ENCODE measurements at regions not wholly inside any gene's neighbourhood (a gene's known extent, or its start where the extent isn't known, plus 50 kb on each side); places are given as distances from the start of the nearest gene placed in this dataset.
"Not testable (repeated sequence)": the region's sequence is repeated elsewhere in the genome, so short reads cannot be mapped to it uniquely, and the experiment has no call there.

DNA sequence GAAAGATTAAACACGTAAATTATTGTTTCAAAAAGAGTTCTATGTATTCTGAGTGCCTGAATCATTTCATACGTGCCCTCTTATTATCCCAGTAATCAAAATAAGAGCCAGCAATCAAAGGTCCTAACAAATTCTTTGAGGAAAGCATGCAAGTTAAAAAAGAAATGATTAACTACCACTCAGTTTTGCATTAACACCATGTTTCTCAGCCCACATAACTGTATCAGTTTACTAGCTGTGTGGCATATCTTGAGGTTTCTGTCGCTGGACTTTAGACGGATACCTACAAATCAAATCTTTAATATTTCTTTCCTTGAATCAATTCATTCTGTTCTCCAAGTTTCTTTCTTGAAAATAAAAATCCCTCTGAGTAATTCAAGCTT is 668.9 kb upstream of the CHAC2 start:
- no peak for DNase-seq

DNA sequence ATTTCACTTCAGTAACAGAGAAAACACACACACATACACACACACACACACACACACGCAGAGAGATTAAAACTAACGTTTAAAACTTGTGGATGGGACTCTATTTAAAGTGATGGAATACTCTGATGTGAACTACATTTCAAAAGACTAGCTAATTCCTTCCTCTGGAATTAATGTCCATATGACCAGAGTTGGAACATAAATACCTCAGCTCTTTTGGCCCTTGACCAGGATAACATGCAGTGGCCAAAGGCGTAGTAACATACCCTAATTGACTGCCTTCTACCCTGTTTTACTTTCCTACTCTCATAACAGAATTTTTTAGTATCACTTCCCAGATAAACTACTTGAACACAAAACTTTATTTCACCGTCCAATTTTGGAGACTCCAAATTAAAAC is 671.3 kb upstream of the CHAC2 start:
- no peak for DNase-seq

DNA sequence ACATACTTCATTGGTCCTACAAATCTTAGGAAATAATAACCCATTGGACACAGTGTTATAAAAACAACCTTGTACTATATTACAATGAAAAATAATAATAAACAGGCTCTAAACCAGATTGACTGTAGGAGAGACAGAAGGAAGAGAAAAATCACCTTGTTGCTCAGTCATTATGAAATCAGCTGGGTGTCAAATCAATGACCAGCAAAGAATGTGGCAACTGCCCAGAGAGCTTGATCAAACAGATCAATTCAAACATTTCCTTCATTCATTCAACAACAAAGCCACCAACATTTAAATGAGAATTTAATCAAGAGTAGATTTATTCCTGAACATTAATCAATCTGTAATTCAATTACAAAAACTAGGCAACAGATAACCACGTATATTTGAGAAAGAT is 671.9 kb upstream of the CHAC2 start:
- DNase-seq = no peak

DNA sequence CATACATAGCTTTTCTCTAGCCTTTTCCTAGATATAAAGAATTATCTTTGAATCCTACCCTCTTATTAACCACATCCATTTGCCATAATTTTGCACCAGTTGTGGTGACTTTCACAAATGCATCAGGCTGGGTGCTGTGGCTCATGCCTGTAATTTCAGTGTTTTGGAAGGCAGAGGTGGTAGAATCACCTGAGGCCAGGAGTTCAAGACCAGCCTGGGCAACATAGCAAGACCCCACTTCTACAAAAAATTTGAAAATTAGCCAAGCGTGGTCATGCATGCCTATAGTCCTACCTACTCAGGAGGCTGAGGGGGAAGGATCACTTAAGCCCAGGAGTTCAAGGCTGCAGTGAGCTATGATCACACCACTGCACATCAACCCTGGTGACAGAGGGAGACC is 672.4 kb upstream of the CHAC2 start:
- DNase-seq = no peak

DNA sequence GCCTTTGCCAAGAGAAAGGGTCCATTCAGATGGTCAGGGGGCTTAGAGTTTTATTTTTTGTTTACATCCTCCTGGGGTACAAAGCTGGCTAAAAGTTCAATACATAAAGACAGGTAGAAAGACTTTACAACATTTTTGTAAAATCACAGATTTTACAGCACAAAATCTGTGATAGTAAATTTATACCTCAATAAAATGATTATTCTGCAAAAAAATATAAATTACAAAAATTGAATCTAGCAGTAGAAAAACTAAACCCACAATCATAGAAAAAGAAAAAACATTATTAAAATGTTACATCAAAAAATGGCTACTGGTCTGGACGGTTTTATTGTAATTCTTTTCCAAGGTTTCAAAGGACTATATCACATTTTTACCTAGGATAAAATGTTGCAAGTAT is 674.2 kb upstream of the CHAC2 start:
- DNase-seq = no peak

DNA sequence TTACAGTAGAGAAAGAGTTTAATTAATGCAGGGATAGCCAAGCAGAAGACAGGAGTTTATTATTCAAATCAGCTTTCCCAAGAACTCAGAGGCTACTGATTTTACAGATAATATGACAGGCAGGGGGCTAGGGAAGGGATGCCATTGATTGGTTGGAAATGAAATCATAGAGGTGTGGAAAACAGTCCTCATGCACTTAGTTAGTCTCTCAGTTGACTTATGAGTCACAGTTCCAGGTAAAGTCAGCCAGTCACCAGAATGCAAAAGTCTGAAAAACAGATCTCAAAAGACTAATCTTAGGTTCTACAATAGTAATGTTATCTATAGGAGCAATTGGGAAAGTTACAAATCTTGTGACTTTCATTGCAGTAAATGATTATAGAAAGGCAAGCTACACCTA is 676.4 kb upstream of the CHAC2 start:
- no peak for DNase-seq

DNA sequence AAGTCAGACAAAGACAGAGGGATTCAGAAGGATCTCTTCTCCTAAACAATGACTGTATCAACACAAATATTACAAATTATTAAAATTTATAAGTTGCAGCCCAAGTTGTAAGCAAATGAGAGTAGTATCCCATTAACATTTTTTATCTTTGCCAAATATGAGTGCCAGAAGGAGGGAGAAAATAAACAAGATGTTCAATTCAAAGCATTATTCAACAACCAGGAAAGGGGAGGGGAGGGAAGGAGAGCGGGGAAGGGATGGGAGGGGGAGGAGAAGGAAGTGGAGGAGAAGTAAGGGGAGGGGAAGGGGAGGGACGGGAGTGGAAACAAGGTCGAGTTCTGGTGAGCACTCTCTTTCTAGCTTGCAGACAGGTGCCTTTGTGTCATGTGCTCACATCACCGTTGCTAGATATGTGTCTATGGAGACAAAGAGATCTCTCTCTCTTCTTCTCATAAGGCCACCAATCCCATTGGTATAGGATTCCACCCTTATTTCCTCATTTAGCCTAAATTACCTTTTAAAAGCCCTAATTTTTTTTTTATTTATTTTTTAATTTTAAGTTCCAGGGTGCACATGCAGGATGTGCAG is 679.6 kb upstream of the CHAC2 start:
- no peak for DNase-seq

DNA sequence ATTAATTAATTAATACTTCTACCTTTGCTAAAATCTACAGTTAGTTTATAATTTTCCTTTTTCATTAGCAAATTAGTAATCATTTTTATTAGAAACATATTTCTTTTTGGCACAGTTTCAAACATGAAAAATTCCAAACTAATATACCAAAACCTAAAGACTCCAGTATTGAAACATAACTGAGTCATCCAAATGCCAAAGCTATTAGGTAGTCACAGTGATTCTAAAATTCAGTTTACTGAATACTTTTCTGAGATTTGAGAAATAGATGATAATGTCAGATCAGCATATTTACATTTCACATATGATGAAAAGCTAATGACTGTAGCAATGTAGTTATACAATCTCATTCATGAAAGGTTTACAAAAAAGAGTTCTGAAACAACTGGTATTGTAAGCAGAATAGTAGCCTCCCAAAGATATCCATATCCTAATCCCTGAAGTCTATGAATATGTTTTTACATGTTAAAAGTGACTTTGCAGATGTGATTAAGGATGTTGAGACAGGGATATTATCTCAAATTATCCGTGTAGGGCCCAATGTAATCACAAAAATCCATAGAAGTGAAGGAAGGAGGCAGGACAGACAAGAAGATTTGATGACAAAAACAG is 680.2 kb upstream of the CHAC2 start:
- DNase-seq = no peak

DNA sequence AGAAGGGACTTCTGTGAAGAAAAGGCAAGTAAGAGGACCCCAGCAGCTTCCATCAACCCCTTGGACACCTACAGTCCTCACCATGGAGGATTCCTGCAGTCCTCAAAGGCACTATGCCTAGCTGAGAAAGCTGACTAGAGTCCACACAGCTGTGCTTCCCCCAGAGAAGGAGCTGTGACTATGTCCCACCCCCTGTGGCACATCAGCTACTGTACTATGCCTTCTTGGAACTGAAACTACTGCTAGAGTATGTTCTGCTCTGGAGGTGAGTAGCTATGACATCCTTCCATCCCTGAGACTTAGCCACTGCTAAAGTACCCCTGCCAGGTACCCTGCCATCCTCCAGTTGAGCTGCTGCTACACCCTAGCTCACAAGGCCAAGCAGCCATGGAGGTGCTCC is 690.2 kb upstream of the CHAC2 start:
- no peak for DNase-seq

DNA sequence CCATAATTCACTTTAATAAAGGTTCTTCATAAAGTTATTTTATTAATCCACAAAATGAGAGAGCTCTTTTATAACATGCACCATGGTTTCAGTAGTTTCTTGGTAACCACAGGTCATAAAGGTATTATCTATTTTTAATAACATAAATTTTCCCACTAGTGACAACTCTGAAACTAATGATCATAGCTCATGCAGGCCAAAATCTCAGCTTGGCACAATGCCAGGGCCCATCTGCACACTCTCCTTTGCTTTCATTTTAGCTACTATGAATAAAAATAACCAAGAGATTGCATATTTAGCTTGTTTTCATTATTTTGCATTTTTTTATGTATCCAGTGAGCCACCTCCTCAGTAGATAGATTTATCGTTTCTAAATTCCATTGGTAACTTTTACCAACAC is 691.8 kb upstream of the CHAC2 start:
- no peak for DNase-seq

DNA sequence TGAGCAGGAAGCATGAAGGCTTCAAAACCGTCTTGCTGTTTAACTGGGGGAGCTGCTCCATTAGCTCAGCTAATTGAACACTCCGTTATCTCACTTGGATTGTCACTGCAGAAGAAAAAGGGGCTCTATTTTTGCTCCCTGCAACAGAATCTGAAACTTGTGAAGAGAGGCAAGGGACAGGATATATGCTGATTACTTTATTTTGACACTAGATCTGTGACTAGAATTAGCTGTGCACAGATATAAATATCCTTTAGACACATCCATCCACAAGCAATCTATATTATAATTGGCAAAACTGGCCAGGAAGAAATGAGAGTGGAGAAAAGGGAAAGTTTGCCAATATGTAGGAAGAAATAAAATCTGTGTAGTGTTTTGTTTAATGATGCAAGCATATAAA is 700.1 kb upstream of the CHAC2 start:
- no peak for DNase-seq

DNA sequence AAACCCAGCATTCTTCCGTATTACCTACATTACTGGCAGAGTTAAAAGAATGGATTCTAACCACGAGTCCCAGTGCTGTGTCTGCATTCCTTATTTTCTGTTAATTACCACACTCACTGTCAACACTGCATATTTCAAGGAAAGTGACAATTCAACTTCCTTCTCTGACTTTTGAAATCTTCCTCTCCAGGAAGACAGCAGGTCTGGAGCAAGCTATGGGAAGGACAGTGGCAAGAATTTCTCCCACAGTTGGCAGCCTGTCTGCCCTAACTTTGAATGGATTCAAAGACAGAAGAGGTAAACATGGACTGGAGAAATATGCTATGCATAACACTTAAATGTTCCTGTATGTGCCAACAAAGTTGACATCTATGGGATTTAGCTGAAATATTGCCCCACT is 700.5 kb upstream of the CHAC2 start:
- no peak for DNase-seq

DNA sequence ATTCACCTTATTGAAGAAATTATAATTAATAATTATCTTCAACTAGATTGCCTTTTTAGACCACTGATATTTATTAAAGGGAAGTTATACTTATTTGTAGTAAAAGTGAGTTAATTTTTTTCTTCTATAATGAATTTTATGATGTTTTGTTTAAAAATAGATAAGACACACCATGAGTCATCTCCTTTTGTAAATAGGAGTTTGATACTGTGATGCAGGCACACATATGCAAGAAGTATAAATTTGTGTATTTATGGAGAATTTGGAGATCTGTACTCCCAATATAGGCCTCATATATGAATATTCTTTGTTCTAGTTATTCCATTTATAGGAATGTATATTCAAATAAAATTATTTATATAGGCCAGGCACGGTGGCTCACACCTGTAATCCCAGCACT is 703.5 kb upstream of the CHAC2 start:
- no peak for DNase-seq

DNA sequence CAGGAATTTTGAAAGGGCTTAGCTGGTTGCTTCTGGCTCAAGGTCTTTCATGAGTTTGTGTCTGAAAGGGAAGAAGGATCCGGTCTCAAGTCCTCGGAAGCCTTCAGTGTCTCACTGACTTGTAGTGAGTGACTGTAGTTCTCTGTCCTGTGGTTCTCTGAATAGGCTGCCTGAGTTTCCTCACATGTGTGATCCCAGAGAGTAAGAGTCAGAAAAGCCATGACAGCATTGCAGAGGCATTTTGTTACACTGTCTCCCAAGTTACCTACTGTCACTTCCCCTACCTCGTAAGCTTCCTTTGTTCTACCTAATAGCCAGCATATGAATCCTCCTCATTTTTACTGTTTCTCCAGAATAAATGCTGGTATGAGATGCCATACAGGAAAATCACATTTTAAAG is 709.1 kb upstream of the CHAC2 start:
- DNase-seq = no peak

DNA sequence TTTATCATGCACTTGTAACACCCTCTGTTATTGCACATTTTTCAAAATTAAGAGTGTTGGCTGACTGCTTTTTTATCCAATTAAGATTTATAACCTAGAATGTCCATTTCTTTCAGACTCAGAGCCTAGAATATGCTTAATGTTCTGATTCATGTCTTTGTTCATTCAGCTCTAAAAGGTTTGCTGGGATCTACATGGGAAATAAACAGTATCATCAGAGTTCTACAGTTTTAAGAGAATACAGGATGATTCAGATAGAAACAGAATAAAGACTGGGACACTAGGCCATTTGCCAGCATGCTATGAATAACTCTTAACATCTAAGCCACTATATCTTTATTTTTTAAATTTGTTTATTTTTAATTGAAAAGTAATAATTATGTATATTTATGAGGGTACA is 713.7 kb upstream of the CHAC2 start:
- no peak for DNase-seq

DNA sequence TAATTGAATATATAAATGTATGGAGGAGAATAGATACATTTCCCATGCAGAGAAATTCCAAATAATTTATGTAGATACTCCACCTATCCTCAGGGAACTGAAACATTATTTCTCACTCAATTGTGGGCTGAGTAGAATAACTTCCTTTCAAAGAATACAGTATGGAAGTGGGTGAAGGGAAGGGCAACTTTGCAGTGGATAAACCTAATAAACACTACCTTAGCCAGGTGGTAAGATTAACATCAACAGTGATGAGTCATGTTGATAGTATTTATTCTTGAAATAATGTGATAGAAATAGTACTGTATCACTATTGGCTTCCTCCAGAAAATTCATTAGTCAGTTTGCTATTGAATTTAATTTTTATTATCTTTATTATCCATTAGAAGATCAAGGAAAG is 716.4 kb upstream of the CHAC2 start:
- DNase-seq = no peak

DNA sequence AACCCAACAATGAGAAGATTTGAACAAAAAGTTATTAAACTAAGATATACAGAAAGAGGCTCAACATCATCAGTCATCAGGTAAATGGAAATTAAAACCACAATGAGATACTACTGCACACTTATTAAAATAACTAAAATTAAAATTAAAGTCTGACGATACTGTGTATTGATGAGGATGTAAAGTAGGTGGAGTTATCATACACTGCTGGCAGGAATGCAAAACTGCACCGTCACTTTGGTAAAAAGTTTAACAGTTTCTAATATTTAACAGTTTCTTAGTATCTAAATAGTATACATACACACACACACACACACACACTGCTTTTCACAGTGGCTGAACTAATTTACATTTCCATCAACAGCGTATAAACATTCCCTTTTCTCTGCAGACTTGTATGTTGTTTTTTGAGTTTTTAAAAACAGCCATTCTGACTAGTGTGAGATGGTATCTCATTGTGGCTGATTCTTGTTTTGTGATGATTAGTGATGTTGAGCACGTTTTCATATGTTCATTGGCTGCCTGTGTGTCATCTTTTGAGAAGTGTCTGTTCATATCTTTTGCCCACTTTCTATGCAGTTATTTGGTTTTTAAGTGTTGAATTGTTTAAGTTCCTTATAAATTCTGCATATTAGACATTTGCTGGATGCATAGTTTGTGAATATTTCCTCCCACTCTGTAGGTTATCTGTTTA is 726.9 kb upstream of the CHAC2 start:
- no peak for DNase-seq

DNA sequence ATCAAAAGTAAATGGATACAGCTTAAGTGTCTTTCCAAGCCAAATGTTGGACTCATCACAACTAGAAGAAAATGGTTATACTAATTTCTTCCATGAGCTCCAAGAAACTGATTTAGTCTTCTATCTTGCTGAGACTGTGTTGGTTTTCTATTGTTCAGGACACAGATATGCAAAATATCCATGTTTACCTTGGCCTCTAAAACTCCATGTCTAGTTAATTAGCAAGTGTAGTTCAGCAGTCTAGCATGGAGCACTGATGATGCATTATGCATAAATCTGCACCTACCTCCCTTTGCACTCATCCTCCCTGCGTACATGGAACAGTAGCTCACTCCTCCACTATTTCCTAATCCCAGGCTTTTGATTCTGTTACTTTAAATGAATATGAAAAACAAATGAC is 731.4 kb upstream of the CHAC2 start:
- DNase-seq = no peak

DNA sequence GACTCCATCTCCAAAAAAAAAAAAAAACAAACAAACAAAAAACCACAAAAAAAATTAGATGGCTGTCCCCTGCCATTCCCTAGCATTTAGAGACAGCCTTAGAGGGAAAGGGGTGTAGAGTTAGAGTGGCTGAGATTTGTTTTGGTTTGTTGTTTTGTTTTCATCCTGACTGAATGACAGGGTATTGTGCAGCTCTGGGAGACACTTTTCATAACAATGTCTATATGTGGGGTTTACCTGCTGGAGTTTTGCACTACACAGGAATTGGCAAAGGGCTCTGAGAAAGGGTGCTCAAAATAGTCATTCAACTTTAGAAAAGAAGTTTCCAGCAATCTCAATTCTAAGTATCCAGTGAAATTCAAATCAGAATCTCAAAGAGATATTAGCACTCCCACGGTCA is 732.5 kb upstream of the CHAC2 start:
- no peak for DNase-seq

DNA sequence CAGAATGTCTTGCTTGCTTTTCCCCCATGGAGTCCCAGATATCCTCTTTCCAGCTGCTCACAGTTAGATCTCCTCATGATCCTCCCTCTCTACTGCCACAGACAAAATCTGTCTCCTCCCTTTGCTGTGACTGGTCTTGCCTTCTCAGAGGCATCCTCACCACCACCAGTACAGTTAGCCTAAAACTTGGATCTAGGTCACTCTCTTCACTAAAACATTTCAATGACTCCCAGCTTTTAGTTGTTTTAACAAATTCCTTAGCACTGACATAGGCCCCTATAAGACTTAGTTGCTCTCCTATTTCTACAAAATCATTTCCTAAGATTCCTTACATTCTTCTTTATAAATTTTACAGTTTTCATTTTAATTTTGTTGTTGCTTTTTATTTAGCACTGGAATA is 734.2 kb upstream of the CHAC2 start:
- no peak for DNase-seq

DNA sequence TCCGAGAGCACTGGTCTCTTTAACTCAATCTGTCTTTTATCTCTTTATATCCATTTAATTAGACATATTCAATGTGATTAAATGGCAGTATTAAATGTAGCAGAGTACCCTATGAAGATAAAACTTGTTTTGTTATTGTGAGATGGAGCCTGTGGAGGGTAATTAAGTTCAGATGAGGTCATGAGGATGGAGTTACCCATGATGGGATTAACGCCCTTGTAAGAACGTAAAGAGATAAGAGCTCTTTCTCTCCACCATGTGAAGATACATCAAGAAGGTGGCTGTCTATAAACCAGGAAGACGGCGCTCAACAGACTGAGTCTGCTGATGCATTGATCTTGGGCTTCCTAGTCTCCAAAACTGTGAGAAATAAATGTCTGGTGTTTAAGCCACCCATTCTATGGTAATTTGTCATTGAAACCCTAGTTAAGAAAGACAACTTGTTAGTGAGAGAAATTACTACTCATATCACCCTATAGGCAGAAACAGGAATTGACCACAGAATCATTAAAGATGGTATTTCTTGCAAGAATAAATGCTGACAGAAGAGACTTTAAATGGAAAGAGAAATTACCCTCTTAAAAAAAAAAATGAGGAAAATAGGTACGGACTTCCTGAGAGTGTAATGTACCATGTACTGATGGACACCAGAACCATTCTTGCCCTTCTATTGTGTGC is 738.7 kb upstream of the CHAC2 start:
- no peak for DNase-seq

DNA sequence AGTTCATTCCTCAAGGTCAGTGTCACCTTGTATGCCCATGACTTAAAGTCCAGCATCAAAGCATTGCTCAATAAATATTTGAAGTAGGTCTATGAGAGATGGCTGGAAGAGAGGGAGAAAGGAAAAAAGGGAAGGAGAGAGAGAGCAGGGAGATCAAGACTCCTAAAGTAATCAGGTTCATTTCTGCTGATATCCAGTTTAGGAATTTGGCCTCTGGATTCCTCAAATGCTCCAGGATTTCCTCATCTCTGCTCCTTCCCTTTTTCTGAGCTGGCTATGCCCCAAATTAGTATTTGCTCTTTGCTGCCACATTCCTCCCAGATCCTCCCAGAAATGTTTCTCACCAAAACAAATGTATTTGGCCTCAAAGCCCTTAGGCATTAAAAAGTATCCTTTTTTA is 739.4 kb upstream of the CHAC2 start:
- no peak for DNase-seq

DNA sequence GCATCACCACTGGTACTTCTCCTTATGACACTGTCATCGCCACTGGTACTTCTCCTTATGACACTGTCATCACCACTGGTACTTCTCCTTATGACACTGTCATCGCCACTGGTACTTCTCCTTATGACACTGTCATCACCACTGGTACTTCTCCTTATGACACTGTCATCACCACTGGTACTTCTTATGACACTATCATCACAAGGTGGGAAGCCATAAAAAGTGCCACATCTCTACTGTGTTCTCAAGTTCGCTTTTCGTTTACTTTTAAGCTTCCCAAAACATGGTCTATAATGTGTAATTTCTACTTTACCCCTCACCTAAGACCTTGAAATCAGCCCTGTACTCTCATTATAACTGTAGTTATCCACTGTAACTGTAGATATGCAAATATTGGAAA is 745.4 kb upstream of the CHAC2 start:
- DNase-seq = not testable (repeated sequence)

DNA sequence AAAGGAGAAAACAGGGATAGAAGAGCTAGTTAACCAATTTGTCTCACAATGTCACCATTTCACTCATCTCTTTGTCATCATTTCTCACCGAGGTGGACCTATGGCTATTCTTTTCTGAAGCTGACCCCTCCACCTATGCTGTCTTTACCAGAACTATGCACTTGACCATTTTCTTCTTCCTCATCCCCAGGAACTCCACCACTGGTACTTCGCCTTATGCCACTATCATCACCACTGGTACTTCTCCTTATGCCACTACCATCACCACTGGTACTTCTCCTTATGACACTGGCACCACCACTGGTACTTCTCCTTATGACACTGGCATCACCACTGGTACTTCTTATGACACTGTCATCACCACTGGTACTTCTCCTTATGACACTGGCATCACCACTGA is 745.8 kb upstream of the CHAC2 start:
- DNase-seq = no peak
